Kasumi-1 (cell line): ENCODE measurements at regions not wholly inside any gene's neighbourhood (a gene's known extent, or its start where the extent isn't known, plus 50 kb on each side); places are given as distances from the start of the nearest gene placed in this dataset.

Experiments used
- DNase-seq, 2 experiments: peaks; one replicate each; lab custom pipeline; 2025; lab: John Stamatoyannopoulos, UW

- DNase-seq = peak; percentile 8 to 11
Observed at GRCh38 chr20:40770564-40771307, 81.7 kb upstream of the MAFB start.

- no peak for DNase-seq
Observed at GRCh38 chr20:40771308-40771610, 82.2 kb upstream of the MAFB start.

GRCh38 chr20:40771848-40772511 is 82.9 kb upstream of the MAFB start:
- no peak for DNase-seq

GRCh38 chr20:40773376-40773775 is 84.3 kb upstream of the MAFB start:
- DNase-seq = no peak

DNA sequence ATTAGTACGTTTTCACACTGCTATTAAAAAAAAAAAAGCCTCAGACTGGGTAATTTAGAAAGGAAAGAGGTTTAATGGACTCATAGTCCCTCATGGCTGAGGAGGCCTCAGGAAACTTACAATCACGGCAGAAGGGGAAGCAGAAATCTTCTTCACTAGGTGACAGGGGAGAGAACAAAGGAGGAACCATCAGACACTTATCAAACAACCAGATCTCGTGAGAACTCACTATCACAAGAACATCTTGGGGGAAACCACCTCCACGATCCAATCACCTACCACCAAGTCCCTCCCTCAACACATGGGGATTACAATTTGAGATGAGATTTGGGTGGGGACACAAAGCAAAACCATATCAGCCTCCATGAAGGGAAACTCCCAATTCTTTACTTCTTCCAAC is 85.2 kb upstream of the MAFB start:
- no peak for DNase-seq

GRCh38 chr20:40775561-40776146 is 86.6 kb upstream of the MAFB start:
- DNase-seq = no peak

GRCh38 chr20:40776466-40777457 is 87.7 kb upstream of the MAFB start:
- DNase-seq = no peak

DNA sequence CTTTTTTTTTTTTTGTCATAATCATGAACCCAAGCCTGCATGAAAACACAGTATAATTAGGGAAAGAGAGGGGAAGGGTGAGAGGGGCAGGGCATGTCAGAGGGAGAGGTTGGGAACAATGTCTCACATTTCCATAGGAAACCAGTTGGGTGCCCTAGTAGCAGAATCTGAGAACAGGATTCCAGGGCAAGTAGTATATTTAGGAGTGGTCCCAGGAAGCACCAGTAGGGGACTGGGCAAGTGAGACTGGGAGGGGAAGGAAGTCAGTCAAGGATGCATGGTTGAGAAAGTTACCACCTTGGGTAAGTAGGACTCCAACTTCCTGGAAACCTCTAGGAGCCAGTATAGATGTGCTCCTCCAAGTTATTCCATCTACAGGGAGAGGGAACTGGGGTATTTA is 88.6 kb upstream of the MAFB start:
- no peak for DNase-seq

DNA sequence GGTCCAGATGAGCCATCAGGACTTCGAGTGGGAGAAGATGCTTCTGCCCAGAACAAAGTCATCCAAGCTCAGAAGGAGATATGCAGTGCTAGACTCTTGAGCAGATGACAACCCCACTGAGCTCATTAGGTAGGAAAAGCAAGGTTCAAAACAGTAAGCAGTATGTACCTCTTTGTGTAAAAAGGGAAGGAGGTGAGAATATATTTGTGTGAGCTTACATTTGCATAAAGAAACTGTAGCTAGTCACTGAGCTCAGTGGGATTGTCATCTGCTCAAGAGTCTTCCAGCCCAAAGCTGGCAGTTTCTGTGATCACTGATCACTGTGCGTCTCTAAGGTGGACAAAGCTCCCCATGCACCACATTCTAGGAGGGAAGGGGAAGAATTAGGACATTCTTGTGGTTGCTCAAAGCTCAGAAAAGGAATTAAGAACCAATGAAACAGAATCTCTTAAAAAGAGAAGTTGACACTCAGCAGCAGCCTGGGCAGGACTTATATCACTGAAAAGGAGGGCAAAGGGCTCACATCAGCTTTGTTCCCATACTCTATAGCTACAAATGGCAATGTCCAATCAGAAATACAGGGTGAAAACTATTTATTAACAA is 90.0 kb upstream of the MAFB start:
- peak; percentile 25 to 41 for DNase-seq

- DNase-seq = peak; percentile 28 to 44
Observed at GRCh38 chr20:40781327-40782042, 92.4 kb upstream of the MAFB start.

GRCh38 chr20:40782043-40782368 is 93.0 kb upstream of the MAFB start:
- DNase-seq = no peak

DNA sequence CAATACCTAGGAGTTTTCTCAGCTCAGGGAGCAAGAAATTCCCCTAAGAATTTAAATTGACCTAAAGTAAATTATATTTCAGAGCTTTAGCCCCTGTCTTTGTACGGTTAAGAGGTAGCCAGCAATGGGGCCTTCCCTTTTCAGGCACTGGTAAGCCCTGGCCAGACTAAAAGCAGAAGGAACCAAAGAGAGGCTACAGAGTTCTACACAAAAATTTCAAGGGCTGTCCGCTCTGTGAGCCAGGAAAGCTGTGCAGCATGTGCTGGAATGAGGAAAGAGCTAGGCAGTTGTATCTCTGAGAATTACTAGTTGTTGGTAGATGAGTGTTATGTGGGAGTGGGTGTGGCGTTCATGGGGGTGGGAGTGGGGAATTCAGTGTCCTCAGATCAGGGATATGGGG is 96.3 kb upstream of the MAFB start:
- DNase-seq = no peak

- DNase-seq = no peak
Observed at GRCh38 chr20:40786336-40786735, 97.3 kb upstream of the MAFB start.

- DNase-seq = no peak
Observed at GRCh38 chr20:40787941-40788340, 98.9 kb upstream of the MAFB start.

- DNase-seq = peak; percentile 8 to 46
Observed at GRCh38 chr20:40797425-40797824, 108.4 kb upstream of the MAFB start.

- DNase-seq = no peak
Observed at GRCh38 chr20:40798066-40798465, 109.0 kb upstream of the MAFB start.

DNA sequence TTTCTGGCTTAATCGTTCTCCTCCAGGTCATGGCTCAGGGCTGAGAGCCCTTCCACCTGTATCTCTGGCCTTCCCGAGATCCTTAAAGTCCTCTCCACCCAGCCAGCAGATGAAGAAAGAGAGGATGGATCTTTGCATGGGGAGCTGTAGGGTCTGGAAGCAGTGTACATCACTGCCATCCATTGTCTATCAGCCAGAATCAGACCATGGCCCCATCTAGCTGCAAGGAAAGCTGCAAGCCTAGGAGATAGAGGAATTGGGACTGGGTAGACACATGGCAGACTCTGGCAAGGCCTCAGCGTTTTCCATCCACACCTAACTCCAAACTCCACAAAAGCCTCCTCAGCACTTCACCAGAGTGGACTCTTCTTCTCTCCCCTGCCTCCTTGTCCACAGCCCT is 113.8 kb upstream of the MAFB start:
- DNase-seq = no peak

- DNase-seq = no peak
Observed at GRCh38 chr20:40803381-40803780, 114.3 kb upstream of the MAFB start.

DNA sequence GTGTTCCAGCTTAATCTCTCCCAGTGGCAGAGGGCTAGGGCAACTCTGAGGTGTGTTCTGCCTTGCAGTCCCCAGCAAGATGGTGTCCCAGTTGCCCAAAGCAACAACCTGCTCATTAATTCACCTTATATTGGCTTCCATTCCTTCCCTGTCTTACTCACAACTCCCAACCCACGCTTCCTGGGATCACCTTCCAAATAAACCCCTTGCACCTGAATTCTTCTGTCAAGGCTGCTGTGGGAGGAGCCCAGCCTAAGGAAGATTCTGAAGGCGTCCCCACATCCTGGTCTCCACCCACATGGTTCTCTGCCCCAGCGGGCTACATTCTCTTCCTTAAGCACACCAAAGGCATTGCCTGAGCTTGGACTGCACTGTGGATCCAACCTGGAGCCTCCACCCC is 116.6 kb upstream of the MAFB start:
- DNase-seq = no peak

DNA sequence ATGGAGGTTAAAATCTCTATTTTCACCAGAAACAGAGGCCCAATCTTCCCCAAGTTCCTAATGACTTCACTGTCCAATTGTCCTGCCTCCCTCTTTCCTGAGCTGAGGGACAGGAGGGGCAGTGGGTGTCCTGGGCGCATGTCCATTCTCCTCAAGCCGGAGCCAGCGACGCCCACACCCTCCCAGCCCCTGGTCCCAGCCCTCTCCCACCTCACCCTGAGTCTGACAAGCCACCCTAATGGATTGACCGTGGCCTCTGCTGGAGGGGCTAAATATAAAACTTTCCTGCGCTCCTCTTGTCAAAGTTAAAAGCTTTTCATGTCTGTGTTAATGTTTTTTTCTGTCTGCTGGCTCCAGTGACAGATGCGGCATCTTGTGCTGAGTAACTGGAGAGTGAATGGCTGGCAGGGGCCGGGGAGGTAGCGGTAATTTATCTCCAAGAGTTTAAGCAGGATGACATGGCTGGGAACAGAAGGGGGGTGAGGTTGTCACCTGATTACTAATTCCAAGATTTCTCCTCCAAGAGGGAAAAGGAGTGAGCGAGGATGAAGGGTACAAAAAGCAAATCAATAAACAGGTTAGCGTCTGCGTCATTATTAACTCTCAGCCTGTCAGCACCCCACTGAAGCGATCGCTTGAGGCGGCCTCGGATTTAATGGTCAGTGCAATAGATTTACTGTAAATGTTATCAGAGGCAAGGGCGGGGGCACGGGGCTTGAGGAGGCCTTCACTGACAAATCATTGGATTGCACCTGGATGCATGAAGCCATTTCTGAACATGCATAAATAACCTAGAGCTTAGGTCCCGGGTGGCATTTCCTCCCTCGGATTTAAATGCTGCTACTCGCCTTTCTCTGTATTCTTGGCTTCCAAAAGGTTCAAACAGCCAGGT is 118.1 kb upstream of the MAFB start:
- DNase-seq = no peak

GRCh38 chr20:40807821-40808170 is 118.8 kb upstream of the MAFB start:
- DNase-seq = no peak
